Stimulated activated CD4-positive, alpha-beta T cell treated with anti-CD3 and anti-CD28 coated beads, Interleukin-2, amount 100 ng/mL, for 24 hours (primary cell): ENCODE measurements at regions not wholly inside any gene's neighbourhood (a gene's known extent, or its start where the extent isn't known, plus 50 kb on each side); places are given as distances from the start of the nearest gene placed in this dataset.
"Not testable (repeated sequence)": the region's sequence is repeated elsewhere in the genome, so short reads cannot be mapped to it uniquely, and the experiment has no call there.

ENCODE experiments used
- DNase-seq, 2 donors: peaks; one replicate each; pipeline ENCODE4 v3.0.0-alpha.2; 2020

DNA sequence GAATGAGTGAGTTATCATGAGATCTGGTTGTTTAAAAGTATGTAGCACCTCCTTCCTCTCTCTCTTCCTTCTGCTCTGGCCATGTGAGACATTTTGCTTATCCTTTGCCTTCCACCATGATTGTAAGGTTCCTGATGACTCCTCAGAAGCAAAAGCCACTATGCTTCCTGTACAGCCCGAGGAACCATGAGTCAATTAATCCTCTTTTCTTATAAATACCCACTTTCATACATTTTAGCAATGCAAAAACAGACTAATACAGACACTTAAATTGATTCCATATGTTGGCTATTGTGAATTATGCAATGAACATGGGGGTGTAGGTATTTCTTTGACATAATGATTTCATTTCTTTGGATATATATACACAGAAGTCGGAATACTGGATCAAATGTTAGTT is 792.8 kb upstream of the EYS start:
- no peak for DNase-seq

DNA sequence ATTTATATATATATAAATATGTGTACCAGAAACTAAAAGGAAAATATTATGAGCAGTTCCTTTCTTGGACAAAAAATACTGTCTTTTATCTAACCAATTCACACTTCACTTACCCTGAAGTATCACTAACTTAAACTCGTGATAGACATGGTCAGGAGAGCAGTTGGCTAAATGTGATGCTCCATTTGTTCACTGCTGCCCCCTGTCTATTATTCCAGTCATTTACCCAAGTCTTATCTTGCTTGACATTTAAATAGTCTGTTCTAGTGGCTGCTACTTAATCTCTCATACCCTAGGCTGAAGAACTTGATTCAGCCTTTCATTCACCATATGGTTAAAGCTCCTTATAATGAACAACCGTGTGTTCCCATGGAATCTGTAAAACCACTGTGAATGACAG is 789.6 kb upstream of the EYS start:
- DNase-seq, result no peak

GRCh38 chr6:66494643-66495042 is 787.6 kb upstream of the EYS start:
- DNase-seq, result not testable (repeated sequence)

DNA sequence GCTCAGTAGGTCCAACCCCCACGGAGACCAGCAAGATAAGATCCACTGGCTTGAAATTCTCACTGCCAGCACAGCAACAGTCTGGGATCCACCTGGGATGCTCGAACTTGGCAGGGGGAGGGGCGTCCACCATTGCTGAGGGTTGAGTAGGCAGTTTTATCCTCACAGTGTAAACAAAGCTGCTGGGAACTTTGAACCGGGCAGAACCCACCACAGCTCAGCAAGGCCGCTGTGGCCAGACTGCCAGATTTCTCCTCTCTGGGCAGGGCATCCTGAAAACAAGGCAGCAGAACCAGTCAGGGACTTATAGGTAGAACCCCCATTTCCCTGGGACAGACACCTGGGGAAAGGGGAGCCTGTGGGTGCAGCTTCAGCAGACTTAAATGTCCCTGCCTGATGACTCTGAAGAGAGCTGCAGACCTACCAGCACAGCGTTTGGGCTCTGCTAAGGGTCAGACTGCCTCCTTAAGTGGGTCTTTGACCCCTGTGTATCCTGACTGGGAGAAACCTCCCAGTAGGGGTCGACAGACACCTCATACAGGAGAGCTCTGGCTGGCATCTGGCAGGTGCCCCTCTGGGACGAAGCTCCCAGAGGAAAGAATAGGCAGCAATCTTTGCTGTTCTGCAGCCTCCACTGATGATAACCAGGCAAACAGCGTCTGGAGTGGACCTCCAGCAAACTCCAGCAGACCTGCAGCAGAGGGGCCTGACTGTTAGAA is 782.4 kb upstream of the EYS start:
- DNase-seq, result no peak

DNA sequence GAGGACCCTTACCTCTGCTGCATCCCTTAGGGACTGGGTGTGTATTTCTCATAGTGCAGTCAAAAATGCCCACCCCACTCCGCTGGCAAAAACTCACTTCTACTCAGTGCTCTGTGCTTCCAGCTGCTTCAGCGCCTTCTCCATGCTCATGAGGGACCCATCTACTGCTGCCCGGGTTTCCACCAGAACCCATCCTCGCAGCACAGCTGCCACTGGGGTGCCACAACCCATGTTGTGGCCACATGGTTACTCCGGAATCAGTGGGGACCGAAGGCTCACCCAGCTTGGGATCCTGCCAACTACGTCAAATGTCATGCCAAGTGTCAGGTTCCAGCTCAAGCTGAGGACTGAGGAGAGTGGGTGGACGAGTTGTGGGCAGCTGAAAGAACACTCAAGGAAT is 774.2 kb upstream of the EYS start:
- no peak for DNase-seq

DNA sequence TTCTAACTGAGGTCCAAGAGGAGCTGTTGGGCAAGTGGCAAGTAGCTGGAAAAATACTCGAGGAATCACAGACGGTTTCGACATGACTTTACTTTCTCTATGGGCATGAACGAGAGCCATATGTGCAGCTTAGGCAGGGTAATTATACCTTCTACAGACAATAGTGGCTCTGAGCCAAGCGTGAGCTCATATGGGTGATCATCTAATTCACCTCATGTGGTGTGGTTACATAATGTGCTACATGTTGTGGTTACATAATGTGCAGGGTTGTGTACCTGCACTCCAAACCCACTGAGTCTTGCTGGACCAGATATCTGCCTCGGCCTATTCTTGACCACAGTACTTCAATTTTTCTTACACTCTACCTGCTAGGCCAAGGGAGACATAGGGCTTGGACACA is 771.7 kb upstream of the EYS start:
- no peak for DNase-seq

- no peak for DNase-seq
Observed at GRCh38 chr6:66435321-66435720, 728.3 kb upstream of the EYS start.

- DNase-seq, result no peak
Observed at GRCh38 chr6:66429210-66429609, 722.2 kb upstream of the EYS start.

DNA sequence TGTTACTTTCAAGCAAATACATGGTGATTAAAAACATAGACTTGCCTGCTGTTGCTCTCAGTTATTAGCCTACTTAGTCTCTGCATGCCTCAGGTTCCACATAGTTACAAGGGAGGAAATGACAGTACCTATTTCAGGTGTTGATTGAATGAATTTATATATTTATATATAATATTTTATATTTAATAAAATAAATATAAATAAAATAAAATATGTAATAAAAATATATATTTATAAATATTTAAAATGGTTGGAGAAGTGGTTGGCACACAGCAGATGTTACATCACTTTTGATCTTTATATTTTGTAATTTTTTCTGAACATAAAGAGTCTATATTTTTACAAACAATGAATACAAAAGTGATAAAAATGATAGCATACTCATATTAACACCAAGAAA is 716.0 kb upstream of the EYS start:
- no peak for DNase-seq

DNA sequence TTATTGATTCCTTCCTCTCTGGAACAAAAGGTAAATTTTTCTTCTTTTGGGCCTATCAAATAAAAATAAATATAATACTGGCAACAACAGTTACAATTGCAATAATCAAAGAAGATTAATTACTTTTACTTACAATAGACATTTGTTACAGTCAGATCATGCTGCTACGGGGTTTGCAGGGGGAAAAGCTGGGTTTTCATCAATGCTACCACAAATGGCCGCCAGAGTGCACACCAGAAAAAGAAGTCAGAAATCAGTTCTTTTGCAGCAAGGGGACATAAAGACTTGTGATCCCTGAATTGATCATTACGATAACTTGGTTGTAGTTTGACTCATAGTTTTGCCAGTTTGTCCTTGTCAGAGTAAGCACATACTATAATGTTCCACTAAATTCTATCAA is 714.5 kb upstream of the EYS start:
- no peak for DNase-seq

DNA sequence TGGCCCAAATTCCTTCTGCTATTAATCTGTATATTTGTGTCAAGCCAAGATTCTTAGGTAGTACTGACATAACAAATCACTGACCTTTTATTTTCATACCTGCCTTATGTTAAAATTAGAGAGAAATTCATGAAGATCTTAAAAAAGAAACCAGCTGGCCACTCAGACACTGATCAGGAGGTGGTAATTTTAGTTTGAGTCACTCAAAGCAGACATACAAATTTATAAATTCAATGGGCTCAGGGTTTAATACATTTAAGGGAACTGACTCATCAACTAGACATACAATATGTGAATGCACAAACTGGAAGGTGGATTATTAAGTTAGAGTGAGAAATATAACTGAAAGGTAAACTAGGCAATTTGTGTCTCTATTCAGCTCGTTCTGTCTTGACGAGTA is 711.9 kb upstream of the EYS start:
- DNase-seq, result no peak

DNA sequence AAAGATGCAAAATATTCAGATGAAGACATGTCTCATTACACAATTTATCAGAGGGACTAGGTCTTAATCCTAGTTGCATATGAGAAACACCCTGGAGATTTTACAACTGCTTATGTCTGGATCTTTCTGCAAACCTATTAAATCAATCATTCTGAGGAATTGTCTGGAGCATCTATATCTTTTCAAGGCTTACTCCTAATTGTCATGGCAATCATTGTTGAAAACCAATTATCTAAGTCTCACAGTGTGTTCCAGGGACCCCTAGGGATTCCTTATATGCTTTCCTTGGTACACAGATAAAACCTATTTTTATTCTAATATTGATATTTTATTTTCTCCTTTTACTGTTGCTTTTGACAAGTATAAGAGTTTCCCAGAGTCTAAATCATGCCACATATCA is 696.9 kb upstream of the EYS start:
- no peak for DNase-seq

GRCh38 chr6:66402873-66403272 is 695.8 kb upstream of the EYS start:
- DNase-seq, result no peak

- DNase-seq, result no peak
Observed at GRCh38 chr6:66396549-66396948, 689.5 kb upstream of the EYS start.

DNA sequence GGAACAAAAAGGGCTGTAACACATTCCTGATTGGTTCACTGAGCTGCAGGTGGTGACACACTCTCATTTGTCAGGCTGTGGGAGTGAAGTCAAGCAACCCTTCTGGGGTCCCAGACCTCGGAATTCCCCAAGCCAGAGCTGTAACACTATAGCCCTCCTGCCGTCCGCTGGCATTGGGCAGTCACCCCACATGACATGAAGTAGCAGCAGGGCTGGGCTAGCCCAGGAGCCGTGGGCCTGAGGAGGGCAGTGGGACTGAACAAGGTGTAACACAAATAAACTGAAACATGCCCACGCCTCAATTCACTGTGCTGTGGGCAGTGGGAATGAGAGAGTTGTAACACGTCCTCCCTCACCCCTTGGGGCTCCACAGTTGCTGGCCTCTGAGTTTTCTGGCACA is 689.1 kb upstream of the EYS start:
- no peak for DNase-seq

DNA sequence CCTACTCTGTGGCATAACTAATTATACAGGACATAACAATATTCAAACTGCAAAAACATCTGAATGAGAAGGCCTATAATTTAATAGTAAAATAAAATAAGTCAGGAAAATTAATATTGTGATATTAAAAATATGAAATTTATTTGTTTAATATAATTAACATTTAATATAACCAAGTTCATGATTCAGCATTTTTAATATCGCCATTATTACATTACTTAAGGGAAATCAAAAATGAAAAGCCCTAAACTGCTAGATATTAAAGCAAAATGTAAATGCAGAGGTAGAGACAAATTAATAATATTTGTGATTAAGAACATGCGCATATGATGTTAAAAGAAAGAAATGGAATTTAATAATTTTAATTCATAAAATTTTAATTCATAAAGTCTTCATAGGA is 683.4 kb upstream of the EYS start:
- no peak for DNase-seq

DNA sequence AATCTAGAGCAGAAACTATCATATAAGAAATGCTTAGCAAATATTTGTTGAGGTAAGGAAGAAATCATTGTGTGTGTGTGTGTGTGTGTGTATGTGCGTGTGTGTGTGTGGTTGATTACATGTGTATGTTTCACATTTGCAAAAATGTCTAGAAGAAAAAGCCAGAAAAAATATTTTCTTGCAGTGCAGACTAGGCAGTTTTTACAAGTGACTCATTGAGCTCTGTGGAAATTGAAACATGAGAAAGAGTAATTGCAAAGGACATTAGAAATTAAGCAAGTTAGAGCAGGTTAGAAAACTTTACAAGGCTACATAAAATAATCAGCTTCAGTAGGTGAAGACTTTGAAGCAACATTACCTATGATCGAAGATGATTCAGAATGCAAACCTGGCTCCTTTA is 669.0 kb upstream of the EYS start:
- no peak for DNase-seq

DNA sequence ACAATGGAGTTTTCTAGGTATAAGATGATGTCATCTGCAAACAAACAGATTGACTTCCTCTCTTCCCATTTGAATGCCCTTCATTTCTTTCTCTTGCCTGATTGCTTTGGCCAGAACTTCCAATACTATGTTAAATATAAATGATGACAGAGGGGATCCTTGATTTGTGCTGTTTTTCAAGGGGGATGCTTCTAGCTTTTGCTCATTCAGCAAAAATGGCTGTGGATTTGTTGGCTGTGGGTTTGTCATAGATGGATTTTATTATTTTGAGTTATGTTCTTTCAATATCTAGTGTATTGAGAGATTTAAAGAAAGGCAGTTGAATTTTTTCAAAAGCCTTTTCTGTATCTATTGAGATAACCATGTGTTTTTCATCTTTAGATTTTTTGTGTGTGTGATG is 662.4 kb upstream of the EYS start:
- DNase-seq, result no peak

GRCh38 chr6:66362888-66363287 is 655.9 kb upstream of the EYS start:
- no peak for DNase-seq

DNA sequence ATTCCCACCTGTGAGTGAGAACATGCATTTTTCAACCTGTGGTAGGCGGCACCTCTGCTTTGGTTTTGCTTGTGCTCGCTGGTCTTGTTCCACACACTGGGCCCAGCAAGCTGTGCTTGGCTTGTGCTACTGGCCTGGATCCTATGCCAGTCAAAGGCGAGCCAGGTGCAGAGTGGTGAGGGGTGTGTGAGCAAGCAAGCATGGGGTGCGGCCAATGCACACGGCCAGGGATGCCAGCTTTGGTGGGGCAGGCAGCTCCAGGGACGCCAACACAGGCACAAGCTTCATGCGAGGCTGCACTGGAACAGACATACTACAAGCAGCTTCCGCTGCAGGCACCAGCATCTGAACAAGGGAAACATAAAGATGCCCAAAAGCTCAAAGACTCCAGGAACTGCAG is 654.9 kb upstream of the EYS start:
- DNase-seq, result no peak

DNA sequence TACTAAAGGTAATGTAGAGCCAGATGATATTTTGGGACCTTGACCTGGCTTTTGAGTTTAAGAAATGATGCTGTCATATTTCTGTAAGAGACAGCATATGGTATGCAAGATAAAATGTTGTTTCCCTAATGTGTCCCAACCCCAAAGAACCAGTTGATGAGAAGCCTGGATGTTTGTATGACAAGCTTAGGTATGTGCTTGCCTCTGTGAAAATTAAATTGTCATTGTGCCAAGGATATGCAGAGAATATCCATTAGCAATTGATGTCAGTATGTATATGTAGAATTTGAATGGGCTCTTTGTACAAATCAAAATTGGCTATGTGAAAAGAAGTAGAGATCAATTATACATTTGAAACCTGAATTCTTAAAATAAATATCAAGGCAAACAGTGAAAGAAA is 650.8 kb upstream of the EYS start:
- no peak for DNase-seq

DNA sequence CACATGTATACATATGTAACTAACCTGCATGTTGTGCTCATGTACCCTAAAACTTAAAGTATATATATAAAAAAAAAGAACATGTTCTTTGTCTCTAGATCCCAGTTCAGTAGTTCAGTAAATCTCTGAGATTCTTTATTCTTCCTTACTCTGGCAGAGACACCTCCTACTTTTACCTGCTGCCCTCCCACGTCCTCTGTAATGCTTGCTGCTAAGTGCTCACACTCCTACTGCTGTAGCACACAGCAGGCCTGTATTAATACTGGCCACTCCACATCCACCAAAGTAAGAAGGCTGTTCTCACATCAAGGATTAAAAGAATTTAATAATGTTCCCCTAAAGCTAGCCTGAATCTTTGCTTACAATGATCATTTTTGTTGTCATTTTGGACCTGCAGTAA is 648.4 kb upstream of the EYS start:
- no peak for DNase-seq

- DNase-seq, result no peak
Observed at GRCh38 chr6:66344796-66345195, 637.8 kb upstream of the EYS start.

DNA sequence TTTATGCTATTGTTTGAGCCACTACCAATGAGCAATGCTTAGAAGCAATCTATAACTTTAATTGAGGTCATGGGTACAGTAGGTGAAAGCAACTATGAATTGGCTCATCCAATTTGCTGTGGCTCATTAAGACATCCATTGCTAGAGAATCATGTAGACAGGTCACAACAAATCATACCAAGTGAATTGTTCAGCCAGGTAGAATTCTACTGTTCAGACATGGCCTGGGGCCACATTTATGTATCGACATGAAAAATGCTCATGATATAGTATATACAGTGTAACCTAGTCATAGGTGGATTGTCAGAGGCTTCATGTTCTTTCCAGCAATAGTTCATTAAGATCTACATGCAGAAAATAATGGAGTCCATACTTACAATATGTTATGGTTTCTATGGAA is 633.7 kb upstream of the EYS start:
- no peak for DNase-seq

GRCh38 chr6:66336176-66336575 is 629.1 kb upstream of the EYS start:
- no peak for DNase-seq

DNA sequence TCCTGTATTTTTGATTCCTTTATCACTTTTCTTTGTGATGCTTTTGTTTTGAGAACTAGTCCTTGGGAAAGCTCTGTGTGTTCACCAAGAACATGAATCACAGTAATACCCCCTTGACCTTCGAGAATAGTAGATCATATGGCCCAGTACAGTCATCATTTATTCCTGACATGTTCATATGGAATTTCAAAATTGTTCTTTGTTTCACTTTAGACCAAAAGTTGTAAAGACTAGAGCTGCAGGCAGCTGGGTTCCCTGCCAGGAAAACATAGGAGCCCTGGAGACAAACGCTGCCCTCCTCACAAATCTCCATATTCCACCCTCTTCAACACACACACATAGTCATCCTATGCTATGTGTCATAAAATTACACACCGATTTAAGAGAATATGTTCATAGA is 621.2 kb upstream of the EYS start:
- no peak for DNase-seq
